ENCODE measurements at regions not wholly inside any gene's neighbourhood (a gene's known extent, or its start where the extent isn't known, plus 50 kb on each side); places are given as distances from the start of the nearest gene placed in this dataset.

DNA sequence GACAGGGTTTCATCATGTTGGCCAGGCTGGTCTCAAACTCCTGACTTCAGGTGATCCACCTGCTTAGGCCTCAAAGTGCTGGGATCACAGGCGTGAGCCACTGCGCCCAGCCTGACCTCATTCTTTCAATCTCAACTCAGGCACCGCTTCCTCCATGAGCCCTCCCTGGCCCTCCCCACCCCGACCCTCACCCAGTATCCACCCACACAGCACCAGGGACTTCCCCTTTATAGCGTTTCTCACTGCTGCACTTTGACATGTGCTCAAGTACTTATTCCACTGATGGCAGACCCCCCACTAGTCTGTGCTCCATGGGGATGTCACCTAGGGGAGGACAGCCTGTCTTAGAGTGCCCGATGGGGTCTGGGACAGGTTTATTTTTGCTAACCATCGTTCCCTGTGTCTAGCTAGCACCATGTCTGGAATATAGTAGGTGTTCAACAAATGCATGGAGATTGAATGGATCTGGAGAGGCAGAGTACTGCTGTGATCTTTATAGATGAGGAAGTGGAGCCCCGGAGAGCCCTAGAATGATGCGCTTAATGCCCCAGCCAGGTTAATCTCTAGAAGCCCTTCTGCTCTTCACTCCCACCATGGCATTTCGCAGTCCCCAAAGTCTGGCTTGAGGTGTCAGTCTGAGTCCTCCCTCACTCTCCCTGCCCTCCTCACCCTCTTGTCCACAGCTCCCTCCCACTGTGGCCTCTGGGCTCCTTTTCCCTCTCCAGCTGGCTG is 258.8 kb downstream of the RPS24 start:
- DNase-seq (ENCODE audit: extremely low read depth, low read depth, low spot score), result no peak

DNA sequence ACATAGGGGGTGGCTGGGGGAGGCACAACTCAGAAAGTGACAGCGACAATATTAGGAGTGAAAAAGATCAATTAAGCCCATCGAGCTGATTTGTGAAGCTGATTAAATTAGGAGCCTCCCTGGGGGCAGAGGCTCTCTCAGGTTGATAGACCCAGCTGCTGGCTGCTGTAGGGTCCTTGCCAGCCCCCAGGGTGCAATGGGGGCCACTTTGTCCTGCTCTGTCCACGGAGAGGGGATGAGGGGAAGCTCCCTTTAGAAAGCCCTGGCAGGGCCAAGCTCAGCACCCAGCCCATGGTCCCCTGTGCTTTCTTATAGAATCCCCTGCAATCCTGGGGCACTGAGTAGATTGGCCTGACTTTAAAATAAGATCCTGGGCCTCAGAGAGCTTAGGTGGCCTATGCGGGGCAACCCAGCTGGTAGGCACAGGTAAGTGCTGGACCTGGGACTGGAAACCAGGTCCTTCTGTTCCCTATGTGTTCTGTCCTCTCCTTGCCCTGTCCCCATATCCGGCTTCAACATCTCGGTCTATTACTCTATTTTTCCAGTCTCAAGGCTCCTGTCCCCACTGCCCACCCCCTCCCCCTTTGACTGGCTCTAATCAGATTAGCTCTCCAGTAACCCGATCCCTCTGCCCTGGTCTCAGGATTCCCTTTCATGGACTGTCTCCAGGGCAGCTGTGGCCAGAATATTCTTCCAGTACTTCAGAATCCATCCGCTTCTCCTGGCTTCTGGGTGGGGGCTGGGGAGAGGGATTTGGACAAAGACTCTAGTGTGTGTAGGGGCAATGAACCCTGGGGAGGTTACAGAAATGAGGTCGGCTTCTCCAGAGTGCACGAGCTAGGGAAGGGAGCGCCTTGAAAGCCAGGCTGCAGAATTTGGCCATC is 259.6 kb downstream of the RPS24 start:
- DNase-seq (ENCODE audit: extremely low read depth, low read depth, low spot score), result no peak

DNA sequence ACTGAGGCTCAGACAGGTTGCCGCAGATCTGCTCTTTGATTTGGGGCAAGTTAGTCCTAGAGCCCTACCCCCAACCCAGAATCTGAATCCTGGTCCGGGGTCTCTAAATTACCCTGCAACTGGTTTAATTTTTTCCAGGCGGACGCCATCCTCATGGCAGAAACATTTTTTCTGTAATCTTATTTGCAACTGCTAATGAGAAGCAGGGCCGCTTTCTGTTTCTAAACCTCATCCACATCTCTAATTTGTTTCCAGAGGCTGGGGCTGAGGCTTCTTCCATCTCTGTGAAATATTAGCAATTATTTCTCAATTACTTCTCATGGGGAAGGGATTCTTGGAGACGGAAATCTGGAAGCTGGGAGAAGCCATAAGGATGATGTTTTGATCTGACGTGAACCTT is 261.6 kb downstream of the RPS24 start:
- no peak for DNase-seq (ENCODE audit: extremely low read depth, low read depth, low spot score)

DNA sequence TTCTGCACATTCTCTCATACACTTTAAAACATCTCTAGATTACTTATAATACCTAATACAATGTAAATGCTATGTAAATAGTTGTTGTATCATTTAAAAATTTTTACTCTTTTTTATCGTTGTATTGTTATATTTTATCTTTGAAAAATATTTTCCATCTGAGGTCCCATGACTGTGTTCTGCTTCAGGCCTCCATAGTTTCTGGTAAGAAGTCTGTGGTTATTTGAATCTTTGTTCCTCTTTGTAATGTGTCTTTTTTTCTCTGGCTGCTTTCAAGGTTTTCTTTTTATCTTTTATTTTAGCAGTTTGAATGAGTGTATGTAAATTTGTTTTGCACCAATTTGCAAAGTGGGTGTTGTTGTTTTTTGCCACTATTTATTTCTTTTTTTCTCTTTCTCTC is 263.1 kb downstream of the RPS24 start:
- no peak for DNase-seq (ENCODE audit: extremely low read depth, low read depth, low spot score)

DNA sequence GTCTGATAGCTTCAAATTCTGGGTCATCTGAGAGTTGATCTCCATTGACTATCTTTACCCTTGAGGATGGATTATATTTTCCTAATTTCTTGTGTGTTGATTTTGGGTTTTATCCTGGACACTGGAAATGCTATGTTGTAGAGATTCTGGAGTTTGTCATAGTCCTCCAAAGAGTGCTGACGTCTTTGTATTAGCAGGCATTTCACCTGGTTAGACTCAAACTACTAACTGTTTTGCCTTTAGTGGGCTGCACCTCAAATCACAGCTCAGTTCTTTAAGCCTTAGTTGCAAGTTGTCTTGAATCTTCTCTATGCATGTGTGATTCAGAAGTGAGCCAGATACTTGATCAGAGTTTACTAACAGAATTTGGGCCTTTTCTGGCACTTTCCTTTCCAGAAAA is 264.3 kb downstream of the RPS24 start:
- no peak for DNase-seq (ENCODE audit: extremely low read depth, low read depth, low spot score)

DNA sequence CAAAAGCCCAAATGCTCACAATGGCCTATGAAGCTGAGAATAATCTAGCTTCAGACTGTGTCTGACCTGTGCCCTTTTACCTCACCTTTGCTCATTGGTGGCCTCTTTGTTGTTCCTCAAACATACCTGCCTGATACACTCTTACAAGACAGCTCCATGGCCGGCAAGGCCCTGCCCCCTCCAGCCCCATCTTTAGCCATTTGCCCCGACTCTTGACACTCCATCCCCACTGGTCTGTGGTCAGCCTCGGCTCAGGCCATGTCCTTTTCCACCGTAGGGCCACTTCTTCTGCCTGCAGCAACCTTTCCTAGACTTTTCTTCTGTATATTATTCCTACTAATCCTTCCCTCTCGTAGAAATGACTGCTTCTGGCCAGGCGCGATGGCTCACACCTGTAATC is 265.2 kb downstream of the RPS24 start:
- DNase-seq (ENCODE audit: extremely low read depth, low read depth, low spot score), result no peak

DNA sequence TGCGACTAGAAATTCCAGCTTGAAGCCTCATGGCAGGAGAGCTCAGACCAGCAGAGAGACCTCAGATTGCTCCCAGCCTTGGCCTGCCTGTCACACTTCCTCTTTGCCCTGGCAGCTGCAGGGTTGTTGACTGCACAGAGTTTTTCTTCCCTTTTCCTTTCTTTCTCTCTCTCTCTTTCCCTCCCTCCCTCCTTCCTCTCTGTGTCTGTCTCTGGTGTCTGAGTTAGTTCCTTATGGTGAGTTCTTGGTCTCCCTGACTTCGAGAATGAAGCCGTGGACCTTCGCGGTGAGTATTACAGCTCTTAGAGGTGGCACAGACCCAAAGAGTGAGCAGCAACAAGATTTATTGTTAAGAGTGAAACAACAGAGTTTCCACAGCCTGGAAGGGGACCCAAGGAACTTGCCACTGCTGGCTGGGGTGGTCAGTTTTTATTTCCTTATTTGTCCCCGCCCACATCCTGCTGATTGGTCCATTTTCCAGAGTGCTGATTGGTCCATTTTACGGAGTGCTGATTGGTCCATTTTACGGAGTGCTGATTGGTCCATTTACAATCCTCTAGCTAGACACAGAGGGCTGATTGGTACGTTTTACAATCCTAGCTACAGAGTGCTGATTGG is 266.3 kb downstream of the RPS24 start:
- DNase-seq (ENCODE audit: extremely low read depth, low read depth, low spot score), result no peak

DNA sequence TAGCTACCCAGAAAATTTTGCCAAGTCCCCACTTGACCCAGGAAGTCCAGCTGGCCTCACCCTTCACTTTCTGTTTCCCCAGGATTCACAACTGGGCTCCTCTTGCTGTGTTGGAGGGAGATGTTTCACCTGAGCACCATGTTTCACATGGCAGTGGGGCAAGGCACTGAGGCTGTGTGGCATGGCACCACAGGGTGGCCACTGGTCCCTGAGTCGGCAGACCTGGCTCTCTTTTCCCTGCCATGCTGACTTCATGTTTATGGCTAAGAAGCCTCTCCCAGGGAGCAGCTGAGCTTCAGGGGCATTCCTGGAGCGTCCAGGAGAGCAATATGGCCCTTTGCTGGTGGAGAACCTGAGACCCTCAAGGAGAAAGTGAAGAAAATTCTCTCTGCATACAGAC is 266.9 kb downstream of the RPS24 start:
- no peak for DNase-seq (ENCODE audit: extremely low read depth, low read depth, low spot score)

DNA sequence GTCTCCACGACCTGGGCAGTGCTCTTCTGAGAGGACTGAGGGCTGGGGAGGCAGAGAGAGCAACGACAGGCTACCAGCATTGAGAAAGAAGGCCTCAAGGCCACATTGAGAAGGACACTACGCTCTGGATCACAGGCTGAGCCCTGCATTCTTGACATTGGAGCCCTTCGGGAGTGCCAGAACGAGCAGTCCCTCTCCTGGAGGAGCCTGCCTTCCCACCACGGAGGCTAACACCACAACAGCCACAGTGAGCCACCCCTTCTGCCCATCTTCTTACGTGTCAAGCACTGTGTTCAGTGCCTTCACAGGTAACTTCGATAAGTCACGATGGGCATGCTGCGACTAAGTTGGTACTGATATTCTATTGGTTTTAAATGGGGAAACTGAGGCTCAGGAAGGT is 267.8 kb downstream of the RPS24 start:
- DNase-seq (ENCODE audit: extremely low read depth, low read depth, low spot score), result no peak

DNA sequence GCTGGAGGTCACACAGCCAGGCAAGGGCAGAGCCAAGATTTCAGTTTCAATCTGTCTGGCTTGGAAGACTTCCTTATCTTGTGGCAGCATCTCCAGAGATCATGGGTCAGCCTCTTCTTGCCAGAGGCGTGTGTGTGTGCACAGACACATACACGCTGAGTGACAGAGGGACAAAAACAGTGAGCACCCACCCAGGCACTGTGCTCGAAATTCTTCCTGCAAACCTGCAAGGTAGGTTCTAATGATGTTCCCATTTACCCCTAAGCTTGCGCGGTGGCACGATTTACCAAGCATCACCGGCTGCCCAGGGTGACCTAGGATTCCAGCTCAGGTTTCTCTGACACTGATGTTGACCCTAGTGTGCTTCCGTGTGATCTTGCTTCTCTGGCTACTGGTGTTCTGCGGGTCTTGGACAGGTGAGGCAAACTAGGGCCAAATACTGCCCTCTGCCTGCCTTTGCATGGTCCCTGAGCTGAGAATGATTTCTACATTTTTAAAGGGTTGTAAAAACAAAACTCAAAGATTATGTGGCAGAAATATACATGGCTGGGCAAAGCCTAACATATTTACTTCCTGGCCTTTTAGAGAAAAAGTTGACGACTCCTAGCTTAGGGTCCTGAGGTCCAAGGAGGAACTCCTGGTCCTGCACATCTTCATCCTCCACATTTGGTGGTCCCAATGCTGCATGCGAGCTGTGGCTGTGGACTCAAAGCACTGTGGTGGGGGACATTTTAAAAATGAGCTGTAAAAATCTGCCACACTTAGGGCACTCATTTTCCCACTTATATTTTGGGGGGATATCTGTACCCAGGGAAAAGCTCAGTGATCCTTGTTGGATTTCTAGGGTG is 268.5 kb downstream of the RPS24 start:
- DNase-seq (ENCODE audit: extremely low read depth, low read depth, low spot score), result no peak

DNA sequence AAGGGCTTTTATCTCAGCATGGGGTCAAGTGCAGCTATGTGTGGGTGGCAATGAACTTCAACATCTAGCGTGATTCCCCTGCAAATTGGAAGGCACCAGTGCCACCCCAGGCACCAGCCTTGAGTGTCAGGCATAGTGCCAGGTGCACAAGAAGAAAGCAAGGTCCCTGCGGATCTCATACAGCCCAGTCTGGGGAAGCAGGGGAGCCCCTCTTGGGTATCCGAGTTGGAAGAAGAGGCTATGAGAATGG is 269.0 kb downstream of the RPS24 start:
- no peak for DNase-seq (ENCODE audit: extremely low read depth, low read depth, low spot score)

DNA sequence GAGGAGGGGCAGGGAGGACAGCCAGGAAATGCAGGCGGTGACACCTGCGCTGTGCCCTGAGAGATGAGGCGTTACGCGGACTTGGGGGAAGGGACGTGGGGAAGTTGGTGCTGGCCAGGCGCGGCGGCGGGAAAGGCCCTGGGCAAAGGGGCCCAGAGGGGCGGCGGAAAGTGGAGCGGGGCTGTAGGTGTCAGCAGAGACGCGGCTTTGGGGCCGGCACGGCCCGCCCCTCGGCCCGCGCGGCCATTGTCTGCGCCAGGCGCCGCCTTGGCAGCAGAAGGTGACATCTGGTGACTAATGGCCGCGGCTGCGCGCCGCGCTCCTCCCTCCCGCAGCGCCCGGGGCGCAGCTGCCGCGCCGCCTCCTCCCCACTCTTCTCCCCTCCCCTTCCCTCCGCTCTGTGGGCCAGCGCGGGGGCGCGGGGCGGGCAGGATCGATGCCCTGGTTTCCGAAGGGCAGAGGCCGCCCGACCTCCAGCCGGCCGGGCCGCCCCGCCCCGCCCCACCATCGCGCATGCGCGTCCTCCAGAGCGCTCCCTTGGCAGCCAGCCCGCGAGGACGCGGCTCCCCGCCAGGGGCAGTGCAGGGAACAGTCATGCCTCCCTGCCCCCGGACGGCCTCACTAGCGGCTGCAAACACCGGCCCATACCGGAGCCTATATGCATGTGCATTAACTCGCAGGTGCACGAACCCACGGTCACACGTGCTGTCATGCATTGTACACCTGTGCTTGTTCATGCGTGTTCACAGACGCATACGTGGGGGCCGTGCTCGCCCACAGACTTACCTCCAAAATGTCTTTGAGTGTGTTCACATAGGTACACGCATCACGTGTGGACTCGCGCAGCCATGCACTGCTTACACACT is 269.6 kb downstream of the RPS24 start:
- DNase-seq (ENCODE audit: extremely low read depth, low read depth, low spot score), result no peak

DNA sequence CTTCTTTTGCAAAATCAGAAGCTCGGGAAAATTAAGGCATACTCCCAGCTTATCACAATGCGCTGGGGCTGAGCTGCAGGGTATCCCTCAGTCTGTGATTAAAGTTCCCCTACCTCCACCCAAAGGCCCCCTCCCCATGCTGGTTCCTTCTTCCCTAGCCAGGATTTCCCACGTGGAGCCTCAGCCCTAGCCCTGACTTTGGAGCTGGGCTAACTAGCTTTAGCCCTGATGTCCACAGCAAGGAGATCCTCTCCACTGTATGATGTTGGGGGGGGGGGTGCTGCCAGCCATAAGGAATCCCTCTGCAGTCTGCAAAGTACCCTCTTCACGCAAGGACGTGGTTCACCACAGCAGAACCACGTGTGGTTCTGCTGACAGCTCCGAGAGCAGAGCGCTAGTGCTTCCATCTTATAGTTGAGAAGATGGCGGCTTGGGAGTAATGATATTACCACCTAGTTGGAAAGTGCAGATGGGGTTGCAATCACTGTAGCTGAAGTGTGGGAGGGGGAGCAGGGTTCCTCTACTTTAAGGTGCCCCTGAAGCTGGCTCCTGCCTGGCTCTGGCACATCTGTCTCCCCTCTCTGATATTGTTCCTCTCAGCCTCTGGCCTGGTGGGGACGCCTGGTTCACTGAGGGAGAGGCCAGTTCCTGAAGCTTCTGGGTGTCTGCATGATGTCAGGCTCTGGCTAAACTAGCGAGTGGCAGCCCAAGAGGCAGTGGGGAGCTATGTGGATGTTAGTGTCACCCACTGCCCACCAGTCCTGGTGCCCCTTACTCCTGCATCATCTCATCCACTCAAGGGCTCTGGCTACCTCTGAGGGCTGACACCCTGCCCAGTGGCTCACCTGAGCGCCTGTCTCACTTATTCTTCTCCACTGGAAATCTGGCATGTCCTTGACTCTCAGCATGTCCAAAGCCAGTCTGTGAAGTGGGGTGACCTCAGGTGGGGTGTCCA is 270.7 kb downstream of the RPS24 start:
- no peak for DNase-seq (ENCODE audit: extremely low read depth, low read depth, low spot score)

DNA sequence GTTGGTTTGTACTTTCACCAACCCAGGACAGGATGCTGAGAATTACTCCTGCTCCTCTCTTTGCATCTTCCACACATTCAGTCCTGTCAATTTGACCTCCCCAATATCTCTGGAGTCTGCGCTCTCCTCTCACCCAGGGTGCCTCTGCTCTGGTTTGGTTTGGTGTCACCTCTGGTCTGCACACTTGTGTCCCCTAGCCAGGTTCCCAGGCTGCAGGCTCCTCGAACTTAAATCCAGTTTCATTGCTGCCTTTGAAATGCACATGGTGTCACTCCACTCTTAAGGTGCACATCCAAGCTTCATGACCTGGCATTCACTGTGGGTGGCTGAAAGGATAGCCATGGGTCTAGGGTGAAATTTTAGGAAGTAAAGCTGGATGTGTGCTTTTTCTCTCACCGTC is 271.6 kb downstream of the RPS24 start:
- DNase-seq (ENCODE audit: extremely low read depth, low read depth, low spot score), result no peak

DNA sequence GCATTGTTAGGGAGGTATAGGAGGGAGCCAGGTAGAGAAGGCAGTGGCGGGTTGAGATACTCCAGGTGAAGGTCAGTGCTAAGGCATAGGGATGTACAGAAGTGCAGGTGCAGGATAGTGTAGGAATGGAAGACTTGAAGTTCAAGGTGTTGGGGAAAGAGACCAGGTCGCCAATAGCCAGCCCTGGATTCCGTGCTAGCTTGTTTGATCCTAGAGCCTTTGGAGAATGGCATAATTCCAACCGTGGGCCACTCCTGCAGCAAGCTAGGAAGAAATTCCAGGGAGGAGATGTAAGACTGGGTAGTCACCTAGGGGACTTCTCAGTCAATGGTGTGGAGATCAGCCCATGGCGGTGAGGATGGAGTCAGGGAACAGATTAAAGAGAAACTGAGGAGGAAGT is 272.7 kb downstream of the RPS24 start:
- DNase-seq (ENCODE audit: extremely low read depth, low read depth, low spot score), result no peak

DNA sequence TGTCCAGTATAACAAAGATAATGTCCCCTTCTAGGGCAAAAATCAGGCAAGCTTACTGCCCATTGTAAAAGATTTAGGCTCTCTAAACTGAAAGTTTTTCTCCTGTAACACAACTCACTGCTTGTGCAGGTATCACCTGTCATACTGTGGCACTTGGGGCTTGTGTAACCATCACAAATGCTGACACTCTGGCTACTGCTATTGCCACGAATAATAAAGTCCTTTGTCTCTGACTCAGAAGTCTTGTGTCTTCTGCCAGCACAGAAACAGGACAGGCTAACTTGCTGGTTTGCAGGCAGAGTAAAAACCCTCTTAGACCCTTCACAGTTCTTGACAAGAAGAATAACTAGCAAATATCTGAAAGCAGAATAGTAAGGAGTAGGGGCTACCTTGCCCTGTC is 273.9 kb downstream of the RPS24 start:
- no peak for DNase-seq (ENCODE audit: extremely low read depth, low read depth, low spot score)

DNA sequence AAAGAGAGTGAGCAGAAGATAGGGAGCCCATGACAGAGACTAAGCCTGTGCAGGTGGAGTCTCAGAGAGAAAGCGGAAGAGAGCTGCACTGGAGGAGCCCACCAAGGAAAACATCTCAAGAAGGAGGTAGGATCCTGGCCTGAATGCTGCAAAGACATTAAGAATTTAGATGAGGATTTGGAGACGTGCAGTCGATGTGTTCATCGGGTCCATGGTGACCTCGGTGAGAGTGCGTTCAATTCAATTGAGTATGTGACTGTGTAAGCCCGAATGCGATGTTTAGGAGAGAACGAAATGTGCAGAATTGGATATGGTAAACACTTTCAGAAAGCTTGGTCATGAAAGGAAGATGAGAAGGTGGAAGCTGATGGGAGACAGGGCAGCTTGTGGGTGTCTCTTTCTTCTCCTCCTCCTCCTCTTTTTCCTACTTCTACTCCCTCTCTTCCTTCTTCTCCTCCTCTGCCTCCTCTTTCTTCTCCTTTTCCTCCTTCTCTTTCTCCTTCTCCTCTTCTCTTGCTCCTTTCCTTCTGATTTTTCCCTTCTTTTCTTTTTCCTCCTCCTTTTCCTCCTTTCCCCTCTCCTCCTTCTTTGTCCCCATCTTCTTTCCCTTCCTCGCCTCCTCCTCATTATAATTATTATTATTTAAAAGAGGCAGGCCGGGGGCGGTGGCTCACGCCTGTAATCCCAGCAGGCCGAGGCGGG is 276.0 kb downstream of the RPS24 start:
- DNase-seq (ENCODE audit: extremely low read depth, low read depth, low spot score), result no peak

DNA sequence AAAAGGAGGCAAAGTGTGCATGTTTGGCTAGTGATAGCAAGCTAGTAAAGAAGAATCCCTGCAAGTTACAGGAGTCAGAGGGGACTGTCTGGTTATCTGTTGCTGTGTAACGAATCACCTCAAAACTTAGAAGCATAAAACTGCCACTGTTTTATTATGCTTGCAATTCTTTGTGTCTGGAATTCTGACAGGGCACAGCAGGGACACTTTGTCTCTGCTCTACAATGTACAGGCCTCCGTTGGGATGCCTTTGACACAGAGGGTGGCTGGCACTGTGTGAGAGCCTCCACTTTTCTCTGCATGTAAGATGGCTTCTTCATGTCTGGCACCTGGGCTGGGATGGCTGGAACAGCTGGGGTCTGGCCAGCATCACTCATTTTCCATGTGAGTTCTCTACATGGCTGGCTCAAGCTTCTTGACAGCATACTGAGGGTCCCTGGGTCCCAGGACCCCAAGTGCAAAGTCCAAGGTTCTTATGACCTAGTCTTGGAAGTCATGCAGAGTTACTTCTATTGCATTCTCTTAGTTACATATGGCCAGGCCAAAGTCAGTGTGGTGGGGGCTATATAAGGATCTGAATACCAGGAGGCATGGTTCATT is 276.9 kb downstream of the RPS24 start:
- no peak for DNase-seq (ENCODE audit: extremely low read depth, low read depth, low spot score)
